ENCODE measurements at regions not wholly inside any gene's neighbourhood (a gene's known extent, or its start where the extent isn't known, plus 50 kb on each side); places are given as distances from the start of the nearest gene placed in this dataset.

GRCh38 chr9:118987167-118987566 is 382.1 kb downstream of the BRINP1 start:
- Histone ChIP-seq H3K27me3 (replicated peaks in 1 of 2; ENCODE audit: control insufficient read depth in 2 of 2, insufficient read depth in 2 of 2, low read length in 1 of 2) (no peaks in the 10 kb centered on the region; a peak in 1 of 4 replicates), H3K9me3 (replicated peaks; ENCODE audit: control insufficient read depth, insufficient read depth, low read length) (no peaks in the 10 kb centered on the region), H3K4me3 (no peak overlapping the region), H3K9ac (ENCODE audit: control insufficient read depth, insufficient read depth, low read length) (no peak overlapping the region), H3K27ac (ENCODE audit: control insufficient read depth, insufficient read depth) (no peak overlapping the region), H4K20me1 (ENCODE audit: control insufficient read depth, insufficient read depth) (no peaks in the 10 kb centered on the region), H3K4me1 (ENCODE audit: control insufficient read depth, insufficient read depth, low read length) (no peaks in the 10 kb centered on the region), H3K4me2 (ENCODE audit: control insufficient read depth, insufficient read depth) (no peak overlapping the region), H2AFZ (ENCODE audit: control insufficient read depth, low read depth, low read length) (no peak overlapping the region), H3K79me2 (ENCODE audit: control insufficient read depth, insufficient read depth, low read length) (no peaks in the 10 kb centered on the region), H3K36me3 (ENCODE audit: control insufficient read depth in 2 of 2, insufficient read depth in 2 of 2, low read length in 1 of 2) (no peaks in the 10 kb centered on the region)
- ChIA-PET CTCF (no interaction called here), POLR2A (no interaction called here), RAD21 (ENCODE audit: unreplicated experiment) (no interaction called here), SMC1A (ENCODE audit: uncharacterized antibody, unreplicated experiment) (interaction anchor here (1.3 kb wide), 1 partner anchor 8 kb away, joined by 3 read pairs; no protein-coding TSS in a partner anchor)
- no peak for DNase-seq (ENCODE audit: low read depth, low spot score)
- intact Hi-C loops (cut with micrococcal nuclease; ENCODE audit: unreplicated experiment) (no loop called here), in situ Hi-C loops (cut with MboI) (no loop called here)
- BruUV-seq (replicated peaks) = no TSS peak
- no peak for FAIRE-seq
- TF ChIP-seq SIN3A (IDR thresholded peaks at IDR 0.05; ENCODE audit: low read depth, low read length) (no peak), BACH1 (IDR thresholded peaks at IDR 0.05; ENCODE audit: borderline replicate concordance) (no peak), SMAD1 (IDR thresholded peaks at IDR 0.05; ENCODE audit: low read depth, partially characterized antibody) (no peak), TCF3 (IDR thresholded peaks at IDR 0.05; ENCODE audit: borderline replicate concordance, insufficient read depth, low read depth, low read length) (no peak), TAF1 (IDR thresholded peaks at IDR 0.05; ENCODE audit: borderline replicate concordance, low read depth, low read length) (no peak), ATF3 (IDR thresholded peaks at IDR 0.05; ENCODE audit: borderline replicate concordance, extremely low read depth, low read depth, low read length) (no peak), FOXK2 (IDR thresholded peaks at IDR 0.05) (no peak), NBN (IDR thresholded peaks at IDR 0.05) (no peak)
- TF ChIP-seq, protein P1, sequence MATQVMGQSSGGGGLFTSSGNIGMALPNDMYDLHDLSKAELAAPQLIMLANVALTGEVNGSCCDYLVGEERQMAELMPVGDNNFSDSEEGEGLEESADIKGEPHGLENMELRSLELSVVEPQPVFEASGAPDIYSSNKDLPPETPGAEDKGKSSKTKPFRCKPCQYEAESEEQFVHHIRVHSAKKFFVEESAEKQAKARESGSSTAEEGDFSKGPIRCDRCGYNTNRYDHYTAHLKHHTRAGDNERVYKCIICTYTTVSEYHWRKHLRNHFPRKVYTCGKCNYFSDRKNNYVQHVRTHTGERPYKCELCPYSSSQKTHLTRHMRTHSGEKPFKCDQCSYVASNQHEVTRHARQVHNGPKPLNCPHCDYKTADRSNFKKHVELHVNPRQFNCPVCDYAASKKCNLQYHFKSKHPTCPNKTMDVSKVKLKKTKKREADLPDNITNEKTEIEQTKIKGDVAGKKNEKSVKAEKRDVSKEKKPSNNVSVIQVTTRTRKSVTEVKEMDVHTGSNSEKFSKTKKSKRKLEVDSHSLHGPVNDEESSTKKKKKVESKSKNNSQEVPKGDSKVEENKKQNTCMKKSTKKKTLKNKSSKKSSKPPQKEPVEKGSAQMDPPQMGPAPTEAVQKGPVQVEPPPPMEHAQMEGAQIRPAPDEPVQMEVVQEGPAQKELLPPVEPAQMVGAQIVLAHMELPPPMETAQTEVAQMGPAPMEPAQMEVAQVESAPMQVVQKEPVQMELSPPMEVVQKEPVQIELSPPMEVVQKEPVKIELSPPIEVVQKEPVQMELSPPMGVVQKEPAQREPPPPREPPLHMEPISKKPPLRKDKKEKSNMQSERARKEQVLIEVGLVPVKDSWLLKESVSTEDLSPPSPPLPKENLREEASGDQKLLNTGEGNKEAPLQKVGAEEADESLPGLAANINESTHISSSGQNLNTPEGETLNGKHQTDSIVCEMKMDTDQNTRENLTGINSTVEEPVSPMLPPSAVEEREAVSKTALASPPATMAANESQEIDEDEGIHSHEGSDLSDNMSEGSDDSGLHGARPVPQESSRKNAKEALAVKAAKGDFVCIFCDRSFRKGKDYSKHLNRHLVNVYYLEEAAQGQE (IDR thresholded peaks at IDR 0.05; ENCODE audit: low read depth, low read length) = no peak
- 0% methylated on average over 4 of the region's 4 CpGs for WGBS (ENCODE audit: insufficient coverage, insufficient replicate concordance, low lambda C conversion rate, missing lambda C conversion rate)
- ATAC-seq = no peak

Data from GM12878 (cell line).